ENCODE measurements at regions not wholly inside any gene's neighbourhood (a gene's known extent, or its start where the extent isn't known, plus 50 kb on each side); places are given as distances from the start of the nearest gene placed in this dataset.

DNA sequence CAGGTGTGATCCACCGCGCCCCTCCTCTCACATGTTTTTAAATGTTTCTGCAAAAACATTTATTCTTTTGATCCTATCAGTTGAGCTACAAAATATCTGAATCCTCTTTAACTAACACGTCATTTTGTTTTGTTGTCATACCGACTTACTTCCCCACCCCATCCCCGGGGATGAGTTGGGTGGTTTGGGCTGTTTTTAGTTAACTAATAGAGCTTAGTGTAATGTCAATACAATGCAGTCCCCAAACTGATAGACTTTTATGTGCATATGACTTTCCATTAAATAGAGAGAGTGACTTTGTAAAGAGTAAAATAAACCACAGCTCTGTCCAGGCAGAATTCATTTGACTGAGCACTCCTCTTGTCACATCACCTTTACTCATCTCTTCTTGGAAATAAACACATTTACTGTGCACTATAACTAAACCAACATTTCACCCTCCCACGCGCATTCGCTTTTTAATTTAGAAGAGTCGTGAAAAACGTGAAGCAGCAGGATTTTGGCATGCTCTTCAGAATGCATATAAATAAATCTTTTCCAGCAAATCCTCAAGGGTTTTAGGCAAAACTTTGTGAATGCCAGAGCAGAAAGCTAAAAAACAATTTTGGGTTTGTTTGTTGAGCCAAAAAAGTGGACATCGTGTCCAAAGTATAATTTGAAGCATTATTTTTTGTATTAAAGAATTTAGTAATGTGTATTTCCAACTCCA, 187.4 kb upstream of the MGMT start:
- TF ChIP-seq EP300 (IDR thresholded peaks at IDR 0.05) (no peak), POLR2AphosphoS5 (IDR thresholded peaks at IDR 0.05) (no peak)

Data from sigmoid colon (tissue), 4 donors.